HG03439 (cell line): ENCODE measurements at regions not wholly inside any gene's neighbourhood (a gene's known extent, or its start where the extent isn't known, plus 50 kb on each side); places are given as distances from the start of the nearest gene placed in this dataset.
"Not testable (repeated sequence)": the region's sequence is repeated elsewhere in the genome, so short reads cannot be mapped to it uniquely, and the experiment has no call there.

Experiments
- ATAC-seq: cut with Tn5 transposase; IDR thresholded peaks from one replicate; pipeline ENCODE4 v1.9.1; 2021; ENCODE audit warnings: mild to moderate bottlenecking, moderate library complexity; ENCODE audit not compliant: unreplicated experiment

GRCh38 chr20:1811621-1812498 is 83.3 kb upstream of the SIRPA start:
- ATAC-seq = no peak

DNA sequence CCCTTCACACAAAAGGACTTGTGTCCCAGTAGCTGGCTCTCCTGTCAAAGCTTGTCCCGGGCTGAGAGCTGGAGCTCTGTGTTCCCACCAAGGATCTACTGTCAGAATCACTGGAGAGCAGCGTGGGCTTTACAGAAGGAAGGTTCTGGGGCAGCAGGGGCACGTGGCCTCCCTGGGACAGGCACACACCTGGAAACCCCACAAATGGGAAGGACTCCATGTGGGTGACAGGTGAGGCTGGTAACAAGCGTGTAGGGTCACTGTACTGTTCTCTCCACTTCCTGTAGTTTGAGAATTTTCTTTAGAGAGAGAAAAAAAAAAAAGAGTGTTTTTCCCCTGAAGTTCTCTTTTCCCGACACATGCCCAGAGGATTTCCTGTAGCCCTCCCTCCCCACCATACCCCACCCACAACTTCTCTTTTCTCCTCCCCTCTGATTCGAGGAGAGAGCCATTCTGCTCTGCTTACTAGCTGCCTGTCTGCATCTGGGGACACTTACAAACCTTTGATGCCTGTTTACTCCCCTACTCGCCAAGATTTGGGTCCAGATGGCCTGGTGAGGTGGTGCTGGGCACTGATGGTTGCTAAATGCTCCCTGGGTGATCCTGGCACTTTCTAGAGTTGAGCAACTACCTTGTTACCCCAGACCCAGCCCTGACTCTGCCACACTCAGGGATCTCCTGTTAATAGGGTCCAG is 84.1 kb upstream of the SIRPA start:
- ATAC-seq = no peak

GRCh38 chr20:1810572-1810925 is 84.7 kb upstream of the SIRPA start:
- no peak for ATAC-seq

DNA sequence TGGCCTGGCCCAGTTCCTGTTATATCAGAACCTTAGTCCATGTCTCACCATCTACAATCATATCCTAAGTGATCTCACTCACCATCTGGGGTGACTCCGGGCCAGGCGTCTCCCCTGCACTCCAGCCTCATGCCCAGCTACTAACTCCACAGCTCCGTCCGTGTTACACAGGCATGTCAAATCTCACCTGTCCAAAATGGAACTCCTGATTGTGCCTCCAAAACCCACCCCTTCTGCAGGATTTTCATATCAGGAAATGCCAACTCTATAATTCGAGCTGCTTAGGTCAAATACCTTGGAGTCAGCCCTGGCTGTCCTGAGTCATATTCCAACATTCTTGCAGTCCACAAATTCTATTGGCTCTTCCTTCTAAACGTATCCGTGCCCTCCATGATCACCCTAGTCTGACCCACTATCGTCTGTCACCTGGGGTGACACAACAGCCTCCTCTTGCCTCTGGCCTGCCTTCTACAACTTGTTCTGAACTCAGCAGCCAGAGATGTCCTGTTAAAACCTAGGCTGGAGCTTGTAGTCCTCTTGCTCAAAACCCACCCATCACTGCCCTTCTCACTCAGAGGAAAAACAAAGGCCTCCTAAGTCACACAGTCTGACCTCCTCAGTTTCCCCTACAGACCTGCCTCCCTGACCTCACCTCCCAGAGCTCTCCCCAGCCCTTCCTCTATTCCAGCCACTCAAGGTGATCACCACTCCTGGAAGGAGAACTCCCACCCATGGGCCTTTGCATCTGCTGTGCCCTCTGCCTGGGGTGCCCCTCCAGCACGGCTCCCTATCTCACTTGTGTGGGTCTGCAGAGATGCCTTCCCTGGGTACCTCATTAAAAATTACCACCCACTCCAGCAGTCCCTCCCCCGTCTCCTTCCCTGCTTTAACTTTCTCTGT is 85.3 kb upstream of the SIRPA start:
- no peak for ATAC-seq

GRCh38 chr20:1809131-1809572 is 86.1 kb upstream of the SIRPA start:
- no peak for ATAC-seq

DNA sequence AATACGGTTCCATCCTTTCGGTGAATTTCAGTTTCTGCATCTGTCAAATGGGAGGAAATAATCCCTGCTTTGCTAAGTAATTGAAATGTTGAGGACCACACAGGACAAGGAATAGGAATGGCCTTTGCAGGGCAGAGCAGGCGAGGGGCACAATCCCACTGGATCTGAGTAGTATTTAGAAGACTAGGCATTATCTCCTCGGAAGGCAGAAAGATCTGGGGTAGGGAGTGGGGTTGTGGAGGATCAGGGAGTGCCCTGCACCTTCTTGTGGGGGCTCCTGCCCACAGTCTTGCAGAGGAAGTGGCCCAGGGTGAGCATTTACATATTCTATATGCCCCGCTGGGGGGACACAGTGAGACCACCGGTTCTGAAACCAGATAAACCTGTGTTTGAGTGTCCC is 87.1 kb upstream of the SIRPA start:
- ATAC-seq = no peak

GRCh38 chr20:1807394-1807793 is 87.8 kb upstream of the SIRPA start:
- ATAC-seq = no peak

DNA sequence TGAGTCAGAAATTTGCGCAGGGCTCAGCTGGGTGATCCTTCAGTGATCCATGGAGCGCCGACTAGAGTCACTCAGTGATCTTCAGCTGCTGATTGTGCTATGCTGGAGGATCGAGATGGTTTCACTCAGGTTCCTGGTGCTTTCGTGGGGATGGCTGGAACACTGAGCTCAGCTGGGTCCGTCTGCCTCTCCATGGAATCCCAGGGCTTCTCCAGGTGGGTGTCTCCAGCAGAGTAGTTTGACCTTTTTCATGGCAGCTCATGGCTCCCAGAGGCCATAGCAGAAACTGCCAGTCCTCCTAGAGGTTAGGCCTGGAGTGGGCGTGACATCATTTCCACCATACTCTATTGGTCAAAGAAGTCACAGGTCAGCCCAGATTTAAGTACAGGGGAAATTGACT is 88.8 kb upstream of the SIRPA start:
- no peak for ATAC-seq

- ATAC-seq = no peak
These were observed 89.4 kb upstream of the SIRPA start for GRCh38 chr20:1805816-1806215.

GRCh38 chr20:1805161-1805581 is 90.0 kb upstream of the SIRPA start:
- ATAC-seq = no peak

DNA sequence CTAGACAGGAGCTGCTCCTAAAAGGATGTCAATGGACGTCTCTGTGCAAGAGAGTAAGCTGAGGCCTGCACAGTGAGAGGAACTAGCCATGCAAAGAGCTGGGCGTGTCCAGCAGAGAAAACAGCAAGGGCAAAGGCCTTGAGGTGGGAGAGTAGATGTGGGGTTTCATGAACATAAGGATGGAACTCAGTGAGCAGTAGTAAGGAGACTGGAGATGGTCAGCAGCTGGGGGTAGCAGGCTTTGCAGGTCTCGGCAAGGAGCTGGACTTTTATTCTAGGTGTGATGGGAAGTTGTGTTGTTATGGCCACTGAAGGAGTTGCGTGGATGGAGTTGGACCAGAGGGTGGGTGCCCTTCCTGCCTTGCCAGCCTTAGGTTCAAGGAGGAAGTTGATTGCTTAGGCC is 90.7 kb upstream of the SIRPA start:
- no peak for ATAC-seq

DNA sequence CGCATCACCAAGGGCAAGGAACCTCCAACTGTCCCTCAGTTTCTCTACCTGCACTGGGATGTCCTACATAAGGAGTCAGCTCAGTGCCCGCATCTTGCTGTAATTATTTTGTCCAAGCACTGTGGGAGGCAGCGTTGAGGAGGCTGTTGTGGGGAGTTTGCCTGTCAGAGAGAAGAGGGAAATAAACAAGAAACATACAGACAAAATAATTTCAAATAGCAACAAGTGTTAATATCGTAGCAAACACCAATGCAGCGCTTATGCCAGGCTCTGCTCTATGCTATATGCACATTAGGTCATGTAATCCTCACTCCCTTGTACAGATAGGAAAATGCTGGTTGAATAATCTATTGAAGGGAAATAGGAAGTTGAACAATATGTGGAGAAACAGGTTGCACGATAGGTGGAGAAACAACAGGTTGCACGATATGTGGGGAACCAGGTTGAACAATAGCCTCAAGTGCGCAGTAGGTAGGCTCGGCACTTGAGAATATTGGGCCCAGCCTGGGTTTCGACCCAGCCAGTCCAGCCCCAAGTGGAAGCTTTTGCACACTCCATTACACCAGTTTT is 91.2 kb upstream of the SIRPA start:
- ATAC-seq = no peak

DNA sequence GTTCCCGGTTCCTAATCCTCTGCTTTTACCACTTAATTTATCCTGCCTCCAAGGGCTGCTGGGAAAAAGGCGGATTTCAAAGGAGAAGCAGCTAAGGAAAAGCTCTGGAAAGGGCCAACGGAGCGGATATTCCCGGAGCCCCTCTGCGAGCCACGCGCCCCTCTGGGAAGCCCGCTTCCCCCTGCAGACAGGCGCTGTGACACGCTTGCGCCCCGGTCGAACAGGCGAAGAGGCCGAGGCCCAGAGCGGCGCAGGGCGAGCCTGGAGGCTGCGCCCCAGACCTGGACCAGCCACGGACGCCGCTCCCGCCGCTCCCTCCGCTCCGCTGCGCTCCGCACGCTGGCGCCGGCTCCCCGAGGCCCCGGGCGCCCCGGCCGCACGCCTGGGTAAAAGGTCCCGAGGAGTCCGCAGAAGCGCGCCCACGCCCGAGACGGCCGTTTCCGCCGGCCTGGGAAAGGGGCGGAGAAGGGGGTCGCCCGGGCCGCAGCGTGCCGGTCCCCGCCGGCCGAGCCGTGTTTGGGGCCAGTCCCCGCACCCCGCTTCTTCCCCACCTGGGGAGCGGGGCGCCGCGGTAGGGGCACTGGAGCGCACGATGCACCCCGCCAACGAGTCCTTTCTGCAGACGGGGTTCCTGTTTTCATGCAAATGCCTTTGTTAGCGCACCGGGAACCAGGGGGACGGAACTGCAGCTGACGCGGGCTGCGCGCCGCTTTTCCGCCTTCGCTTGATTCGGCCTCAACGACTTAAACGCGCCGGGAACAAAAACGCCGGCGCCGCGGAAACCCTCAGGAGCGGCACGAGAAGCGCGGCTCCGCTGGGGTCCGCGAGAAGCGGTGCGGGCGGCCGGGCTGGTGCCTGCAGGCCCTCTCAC is 91.9 kb upstream of the SIRPA start:
- no peak for ATAC-seq

- no peak for ATAC-seq
These were observed 92.7 kb upstream of the SIRPA start for GRCh38 chr20:1802385-1803060.

DNA sequence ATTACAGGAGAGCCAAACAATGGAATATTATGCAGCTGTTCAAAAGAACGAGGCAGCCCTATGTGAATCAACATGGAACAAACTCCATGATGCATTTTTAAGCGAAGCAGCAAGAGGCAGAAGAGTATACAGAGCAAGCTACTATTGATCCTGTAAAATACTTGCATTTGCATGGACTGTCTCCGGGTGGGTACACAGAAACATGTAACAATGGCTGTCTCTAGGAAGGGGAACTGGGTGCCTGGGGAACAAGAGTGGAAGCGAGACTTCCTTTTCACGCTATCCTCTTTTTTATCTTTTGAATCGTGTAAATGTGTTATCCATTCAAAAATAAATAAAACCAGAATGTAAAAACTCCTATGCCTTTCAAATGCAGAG is 93.3 kb upstream of the SIRPA start:
- no peak for ATAC-seq

GRCh38 chr20:1801225-1801928 is 93.8 kb upstream of the SIRPA start:
- ATAC-seq = no peak

DNA sequence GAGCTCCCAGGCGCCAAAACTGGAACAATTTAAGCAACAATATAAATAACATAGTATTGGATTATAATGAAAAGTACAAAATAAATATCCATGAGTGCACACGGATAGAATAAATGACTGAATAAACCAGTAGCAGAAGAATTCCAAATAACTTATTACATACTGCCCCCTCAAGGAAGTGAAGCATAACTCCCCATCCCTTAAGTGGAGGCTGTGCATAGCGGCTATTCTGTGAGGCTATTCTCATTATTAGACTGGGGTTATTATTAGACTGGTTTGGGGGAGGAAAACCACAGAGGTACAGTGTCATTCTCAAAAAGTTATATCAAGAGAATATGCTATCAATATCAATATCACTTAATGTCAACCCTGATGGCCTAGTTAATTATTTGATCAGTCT is 94.4 kb upstream of the SIRPA start:
- ATAC-seq = no peak

- ATAC-seq = no peak
These were observed 95.0 kb upstream of the SIRPA start for GRCh38 chr20:1800180-1800579.

DNA sequence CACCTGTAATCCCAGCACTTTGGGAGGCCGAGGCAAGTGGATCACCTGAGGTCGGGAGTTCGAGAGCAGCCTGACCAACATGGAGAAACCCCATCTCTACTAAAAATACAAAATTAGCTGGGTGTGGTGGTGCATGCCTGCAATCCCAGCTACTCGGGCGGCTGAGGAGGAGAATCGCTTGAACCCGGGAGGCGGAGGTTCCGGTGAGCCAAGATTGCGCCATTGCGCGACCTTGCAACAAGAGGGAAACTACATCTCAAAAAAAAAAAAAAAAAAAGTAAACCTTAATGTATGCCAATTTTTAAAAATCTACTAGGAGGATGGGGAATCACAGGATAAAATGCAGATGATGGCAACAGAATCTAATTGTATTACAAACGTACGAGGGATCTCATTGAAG is 95.5 kb upstream of the SIRPA start:
- not testable (repeated sequence) for ATAC-seq
